ENCODE measurements at regions not wholly inside any gene's neighbourhood (a gene's known extent, or its start where the extent isn't known, plus 50 kb on each side); places are given as distances from the start of the nearest gene placed in this dataset.

- no peak overlapping the region for H2BK120ac ChIP-seq (ENCODE audit: low read depth, low read length, poor library complexity, severe bottlenecking)
- H3K14ac ChIP-seq (ENCODE audit: insufficient read depth, low read length): no peak overlapping the region
- no peak overlapping the region for H2BK12ac ChIP-seq (ENCODE audit: insufficient read length, low read depth, low read length)
- H2AFZ ChIP-seq (ENCODE audit: low read length): no peak overlapping the region
- H3K27ac ChIP-seq (ENCODE audit: insufficient read length, low read depth, low read length): no peak overlapping the region
- H3K56ac ChIP-seq (ENCODE audit: insufficient read length, low read depth, low read length): no peak overlapping the region
- no peak overlapping the region for H2BK20ac ChIP-seq (ENCODE audit: low read depth, low read length, poor library complexity, severe bottlenecking)
- WGBS (ENCODE audit: extremely low coverage, insufficient read length, low lambda C conversion rate): no CpG with 5 or more reads among the region's 2 CpGs
- peaks cover 11 to 16% (median 13%) of the 10 kb centered on the region in 3 experiments; a peak in 6 of 7 replicates for H3K36me3 Mint-ChIP-seq (ENCODE audit: insufficient read depth in 1 of 3, low read depth in 3 of 3)
- no peaks in the 10 kb centered on the region for H3K27me3 ChIP-seq (ENCODE audit: insufficient read depth, low read length)
- H3K9me3 ChIP-seq (ENCODE audit: control insufficient read depth, low read depth, low read length): peaks cover 9% of the 10 kb centered on the region
- no peak overlapping the region for H3K4ac ChIP-seq (ENCODE audit: low read depth, low read length)
- no peaks in the 10 kb centered on the region for H4K20me1 ChIP-seq (ENCODE audit: control insufficient read depth, insufficient read depth, insufficient read length)
- no peak overlapping the region for H3K4me3 Mint-ChIP-seq
- H3K9me3 Mint-ChIP-seq: peaks cover 7 to 12% of the 10 kb centered on the region in 2 experiments
- H3K4me1 ChIP-seq (ENCODE audit: insufficient read depth, low read length): no peaks in the 10 kb centered on the region
- no peak overlapping the region for H4K8ac ChIP-seq (replicated peaks; ENCODE audit: insufficient read length, low read depth, low read length)
- no peak overlapping the region for H3K23ac ChIP-seq (ENCODE audit: insufficient read length, low read depth, low read length)
- peaks cover 10% of the 10 kb centered on the region in 2 experiments; a peak in 3 of 4 replicates for H3K4me1 Mint-ChIP-seq
- no peaks in the 10 kb centered on the region for H3K79me2 ChIP-seq (ENCODE audit: insufficient read depth, low read length)
- H2BK5ac ChIP-seq (ENCODE audit: insufficient read length, low read length): no peak overlapping the region
- H2AK5ac ChIP-seq (ENCODE audit: insufficient read length, low read length): no peak overlapping the region
- no peak overlapping the region for H3K18ac ChIP-seq (ENCODE audit: insufficient read length, low read depth, low read length)
- no peaks in the 10 kb centered on the region for H3K79me1 ChIP-seq (ENCODE audit: insufficient read depth, low read depth, low read length, poor library complexity, severe bottlenecking)
- DNase-seq: no peak
- no peak overlapping the region for H4K91ac ChIP-seq (ENCODE audit: insufficient read length, low read depth, low read length)
- H3K23me2 ChIP-seq (ENCODE audit: insufficient read length, low read depth, low read length, poor library complexity, severe bottlenecking): no peaks in the 10 kb centered on the region
- H3T11ph ChIP-seq (ENCODE audit: low read length): no peak overlapping the region
- no peak overlapping the region for H3K9ac ChIP-seq (ENCODE audit: extremely low read depth, insufficient read length, low read length)
- H3K27me3 Mint-ChIP-seq (ENCODE audit: low read depth): no peaks in the 10 kb centered on the region
- no peak for TF ChIP-seq CTCF (conservative IDR thresholded peaks at IDR 0.05)
- no peak overlapping the region for H2BK15ac ChIP-seq (ENCODE audit: low read depth, low read length)
- H3K4me2 ChIP-seq (ENCODE audit: insufficient read depth, insufficient read length, low read length): no peak overlapping the region
- no peak overlapping the region for H3K27ac Mint-ChIP-seq
- H4K5ac ChIP-seq (ENCODE audit: insufficient read length, low read depth, low read length): no peak overlapping the region
These were observed 1352.2 kb downstream of the SI start for GRCh38 chr3:163726125-163726524.
